HCT116 (cell line): ENCODE measurements at regions not wholly inside any gene's neighbourhood (a gene's known extent, or its start where the extent isn't known, plus 50 kb on each side); places are given as distances from the start of the nearest gene placed in this dataset.
A peak's percentile ranks its signal among the peaks of the same experiment; 100 is the strongest.

ENCODE experiments used
- ATAC-seq: fragments of 200-7000 bp; cut with Tn5 transposase; 2 replicates; pipeline ENCODE4 v1.9.1; 2020; ENCODE audit warnings: mild to moderate bottlenecking, moderate library complexity
- BruUV-seq: library from RNA; stranded (reverse); fragments of 400-500 nt; replicated peaks from 2 replicates; lab custom pipeline; 2021; lab: Mats Ljungman, UMichigan
- CTCF ChIA-PET: fragments of 300-600 bp; sonication (Branson Sonifier 250); formaldehyde crosslinking; loops from one replicate; lab custom pipeline; 2021; ENCODE audit warnings: antibody characterized with exemption; lab: Charles Lee
- POLR2A ChIA-PET: fragments of 300-600, 350-600 bp; sonication (Branson Sonifier 250); formaldehyde crosslinking; loops from one replicate; lab custom pipeline; 2021; ENCODE audit warnings: antibody characterized with exemption; lab: Charles Lee
- RAD21 ChIA-PET, 2 experiments: fragments of 300-600 bp; sonication (Branson Sonifier 250); formaldehyde crosslinking; loops; one replicate each; lab custom pipeline; 2023; ENCODE audit warnings: low total read pairs in 2 of 2; ENCODE audit not compliant: uncharacterized antibody in 2 of 2, unreplicated experiment in 2 of 2, low non-redundant PET in 1 of 2; lab: Charles Lee
- DNase-seq: peaks from one replicate; pipeline ENCODE4 v3.0.0-alpha.2; 2010; ENCODE audit warnings: low read depth, low spot score
- H2AFZ ChIP-seq: fragments of 200-600 bp; shearing (Covaris generic), sonication (generic); 2 replicates; pipeline ENCODE4 v1.6.1; 2017; ENCODE audit warnings: low read depth, mixed run types, mixed read lengths, antibody characterized with exemption, low read length; ENCODE audit not compliant: poor library complexity, severe bottlenecking
- H3K27ac ChIP-seq: 2 replicates; pipeline ENCODE4 v1.5.1; 2012; ENCODE audit warnings: low read depth, low read length
- H3K27me3 ChIP-seq: fragments of 200-600 bp; sonication (generic); 2 replicates; pipeline ENCODE4 v1.6.1; 2016; ENCODE audit warnings: mixed run types, low read length, mixed read lengths; ENCODE audit not compliant: insufficient read depth
- H3K36me3 ChIP-seq, 2 experiments: fragments of 200-500 bp in 1 of 2; fragments of 200-600 bp in 1 of 2; sonication (Bioruptor generic) in 1 of 2; sonication (generic) in 1 of 2; 2 replicates each; pipeline versions ENCODE4 v1.5.1 to v1.6.1; 2014 to 2016; ENCODE audit warnings: low read length in 2 of 2, inconsistent platforms in 1 of 2, mixed read lengths in 1 of 2, mixed run types in 1 of 2; ENCODE audit not compliant: insufficient read depth in 2 of 2, control insufficient read depth in 1 of 2
- H3K4me1 ChIP-seq, 2 experiments: fragments of 200-600 bp in 1 of 2; sonication (generic) in 1 of 2; 2 replicates each; pipeline versions ENCODE4 v1.5.1 to v1.6.1; 2012 to 2017; ENCODE audit warnings: low read length in 2 of 2, inconsistent platforms in 1 of 2, mild to moderate bottlenecking in 1 of 2, mixed read lengths in 1 of 2, mixed run types in 1 of 2, moderate library complexity in 1 of 2; ENCODE audit not compliant: insufficient read depth in 2 of 2, control insufficient read depth in 1 of 2
- H3K4me2 ChIP-seq: fragments of 200-600 bp; sonication (generic); 2 replicates; pipeline ENCODE4 v1.6.1; 2017; ENCODE audit warnings: mixed run types, low read length, mixed read lengths
- H3K4me3 ChIP-seq, 2 experiments: fragments of 200-600 bp in 1 of 2; sonication (generic) in 1 of 2; replicated peaks in 1 of 2; 2 replicates each; pipeline ENCODE4 v1.5.1; 2011 to 2016; ENCODE audit warnings: low read length in 2 of 2, control low read depth in 1 of 2, low read depth in 1 of 2, mild to moderate bottlenecking in 1 of 2, mixed read lengths in 1 of 2, mixed run types in 1 of 2
- H3K79me2 ChIP-seq: fragments of 200-600 bp; sonication (generic); 2 replicates; pipeline ENCODE4 v1.6.1; 2017; ENCODE audit warnings: mild to moderate bottlenecking, mixed run types, low read length, moderate library complexity, mixed read lengths; ENCODE audit not compliant: insufficient read depth
- H3K9ac ChIP-seq: fragments of 200-600 bp; sonication (generic); 2 replicates; pipeline ENCODE4 v1.6.1; 2016; ENCODE audit warnings: low read length, mixed read lengths
- H3K9me2 ChIP-seq: fragments of 200-600 bp; sonication (generic), shearing (Covaris generic); 2 replicates; pipeline ENCODE4 v1.6.1; 2017; ENCODE audit warnings: mixed run types, mild to moderate bottlenecking, moderate library complexity; ENCODE audit not compliant: insufficient read depth
- H3K9me3 ChIP-seq, 2 experiments: fragments of 200-500 bp in 1 of 2; fragments of 200-600 bp in 1 of 2; sonication (Bioruptor generic) in 1 of 2; sonication (generic) in 1 of 2; 2 replicates each; pipeline ENCODE4 v1.6.1; 2014 to 2017; ENCODE audit warnings: low read length in 2 of 2, mixed read lengths in 2 of 2, inconsistent platforms in 1 of 2, low read depth in 1 of 2, mild to moderate bottlenecking in 1 of 2, mixed run types in 1 of 2, moderate library complexity in 1 of 2; ENCODE audit not compliant: control insufficient read depth in 1 of 2, insufficient read depth in 1 of 2
- H4K20me1 ChIP-seq: fragments of 200-600 bp; sonication (generic), shearing (Covaris generic); 2 replicates; pipeline ENCODE4 v1.6.1; 2017; ENCODE audit warnings: mixed run types, mild to moderate bottlenecking, moderate library complexity; ENCODE audit not compliant: insufficient read depth
- CBX3 ChIP-seq: IDR thresholded peaks from 2 replicates; pipeline ENCODE4 v1.6.1; 2012; ENCODE audit warnings: low read depth
- ELF1 ChIP-seq: IDR thresholded peaks from 2 replicates; pipeline ENCODE4 v1.6.1; 2012; ENCODE audit warnings: low read depth, borderline replicate concordance
- EZH2 ChIP-seq: fragments of 200-600 bp; sonication (generic); IDR thresholded peaks from 2 replicates; pipeline ENCODE4 v1.6.1; 2017; ENCODE audit warnings: antibody characterized with exemption, mixed run types
- FOSL1 ChIP-seq: IDR thresholded peaks from 2 replicates; pipeline ENCODE4 v1.6.1; 2012; ENCODE audit warnings: low read depth
- JUND ChIP-seq: IDR thresholded peaks from 2 replicates; pipeline ENCODE4 v1.6.1; 2012
- MAX ChIP-seq: IDR thresholded peaks from 2 replicates; pipeline ENCODE4 v1.6.1; 2012
- POLR2A ChIP-seq: IDR thresholded peaks from 2 replicates; pipeline ENCODE4 v1.7.0; 2011; ENCODE audit warnings: borderline replicate concordance; ENCODE audit not compliant: insufficient read depth, insufficient read length; ENCODE audit errors: extremely low read depth
- RAD21 ChIP-seq: IDR thresholded peaks from 2 replicates; pipeline ENCODE4 v1.6.1; 2012; ENCODE audit warnings: low read depth, mild to moderate bottlenecking
- REST ChIP-seq: IDR thresholded peaks from 2 replicates; pipeline ENCODE4 v1.6.1; 2012; ENCODE audit warnings: low read depth
- SP1 ChIP-seq: IDR thresholded peaks from 2 replicates; pipeline ENCODE4 v1.6.1; 2012; ENCODE audit warnings: low read depth
- SRF ChIP-seq: IDR thresholded peaks from 2 replicates; pipeline ENCODE4 v1.6.1; 2012; ENCODE audit warnings: low read depth
- YY1 ChIP-seq: IDR thresholded peaks from 2 replicates; pipeline ENCODE4 v1.6.1; 2011; ENCODE audit warnings: low read length, low read depth, moderate library complexity, mild to moderate bottlenecking; ENCODE audit not compliant: insufficient replicate concordance; ENCODE audit errors: extremely low read depth
- ZBTB33 ChIP-seq: IDR thresholded peaks from 2 replicates; pipeline ENCODE4 v1.6.1; 2011; ENCODE audit warnings: mild to moderate bottlenecking, low read length, moderate library complexity; ENCODE audit not compliant: insufficient replicate concordance; ENCODE audit errors: extremely low read depth
- intact Hi-C: fragments of 100-400 bp; cut with micrococcal nuclease; formaldehyde crosslinking; loops from 2 replicates; pipeline ENCODE4 v1.10.0; 2022

DNA sequence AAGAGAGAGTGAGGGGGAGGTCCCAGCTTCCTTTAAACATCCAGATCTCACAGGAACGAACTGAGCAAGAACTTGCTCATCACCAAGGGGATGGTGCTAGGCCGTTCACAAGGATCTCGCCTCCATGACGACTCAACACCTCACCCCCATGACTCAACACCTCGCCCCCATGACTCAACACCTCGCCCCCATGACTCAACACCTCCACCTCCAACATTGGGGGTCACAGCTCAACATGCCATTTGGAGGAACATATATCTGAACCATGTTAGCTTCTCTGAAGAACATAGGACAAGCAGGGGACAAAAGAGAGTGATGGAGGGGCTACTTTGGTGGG lies 66.0 kb upstream of the LHX5 start:
- H4K20me1 ChIP-seq: no peaks in the 10 kb centered on the region
- no peak overlapping the region for H2AFZ ChIP-seq
- DNase-seq (no peak), ATAC-seq (no peak; the same call in 1 of the 2 replicates)
- ChIA-PET CTCF (no interaction called here), POLR2A (no interaction called here), RAD21 (interaction anchor here in 1 of 2 experiments (0.7 kb wide), 1 partner anchor 9 kb away, joined by 4 read pairs; no protein-coding TSS in a partner anchor)
- H3K27ac ChIP-seq: no peak overlapping the region
- peaks cover 0 to 6% of the 10 kb centered on the region in 2 experiments; a peak in 1 of 4 replicates for H3K4me1 ChIP-seq
- H3K9me2 ChIP-seq: no peaks in the 10 kb centered on the region
- no peak overlapping the region for H3K9ac ChIP-seq
- H3K4me3 ChIP-seq: no peak overlapping the region
- H3K27me3 ChIP-seq: peaks cover 53% of the 10 kb centered on the region
- no peaks in the 10 kb centered on the region for H3K9me3 ChIP-seq
- no TSS peak for BruUV-seq
- H3K4me2 ChIP-seq: no peak overlapping the region
- intact Hi-C loops: no loop called here
- H3K36me3 ChIP-seq: no peaks in the 10 kb centered on the region
- TF ChIP-seq FOSL1 (peak; percentile 32; the same call in 1 of the 2 replicates), SRF (no peak)
- no peaks in the 10 kb centered on the region for H3K79me2 ChIP-seq

DNA sequence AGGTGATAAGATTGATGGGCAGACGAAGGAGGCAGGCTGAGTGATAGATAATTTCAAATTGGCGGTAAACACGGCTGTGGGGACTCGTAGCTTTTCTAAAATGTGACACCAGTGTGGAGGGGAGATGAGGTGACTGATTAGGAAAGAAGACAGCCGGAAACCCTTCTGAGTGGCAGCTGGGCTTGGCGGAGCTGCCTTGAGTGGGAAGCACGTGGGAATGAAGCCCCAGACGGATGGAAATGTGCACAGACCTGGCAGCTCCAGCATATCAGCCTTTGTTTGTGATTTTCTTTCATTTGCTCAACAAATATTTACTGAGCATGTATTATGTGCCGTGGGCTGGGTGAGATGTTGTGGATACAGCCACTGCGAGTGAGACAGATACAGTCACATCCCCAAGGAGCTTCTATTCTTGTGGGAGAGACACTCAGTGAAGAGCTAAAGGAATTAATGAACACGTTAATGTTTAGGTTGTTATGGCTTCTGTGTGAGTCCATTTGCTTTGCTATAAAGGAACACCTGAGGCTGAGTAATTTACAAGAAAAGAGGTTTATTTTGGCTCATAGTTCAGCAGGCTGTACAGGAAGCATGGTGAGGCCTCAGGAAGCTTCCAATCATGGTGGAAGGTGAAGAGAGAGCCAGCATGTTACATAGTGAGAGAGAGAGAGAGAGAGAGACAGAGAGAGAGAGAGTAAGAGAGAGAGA lies 65.5 kb upstream of the LHX5 start:
- TF ChIP-seq ZBTB33: no peak
- no peak for TF ChIP-seq SP1
- no peak for TF ChIP-seq ELF1
- TF ChIP-seq REST: no peak
- no peak for TF ChIP-seq CBX3
- TF ChIP-seq JUND: no peak
- TF ChIP-seq YY1: no peak
- TF ChIP-seq POLR2A: no peak
- TF ChIP-seq RAD21: no peak
- TF ChIP-seq MAX: no peak
- no peak for TF ChIP-seq EZH2
- no peaks in the 10 kb centered on the region for H3K79me2 ChIP-seq
- no peaks in the 10 kb centered on the region for H3K9me2 ChIP-seq
- peaks cover 49% of the 10 kb centered on the region for H3K27me3 ChIP-seq
- BruUV-seq: no TSS peak
- ChIA-PET RAD21 (interaction anchor here in 1 of 2 experiments (0.7 kb wide), 1 partner anchor 10 kb away, joined by 4 read pairs; no protein-coding TSS in a partner anchor), CTCF (no interaction called here), POLR2A (no interaction called here)
- no peak overlapping the region for H2AFZ ChIP-seq
- no peaks in the 10 kb centered on the region for H3K36me3 ChIP-seq
- H3K9me3 ChIP-seq: no peaks in the 10 kb centered on the region
- no peak overlapping the region for H3K9ac ChIP-seq
- no peak overlapping the region for H3K4me3 ChIP-seq
- intact Hi-C loops: no loop called here
- no peaks in the 10 kb centered on the region for H4K20me1 ChIP-seq
- no peak overlapping the region for H3K27ac ChIP-seq
- H3K4me2 ChIP-seq: no peak overlapping the region
- no peak for ATAC-seq
- no peak for DNase-seq
- peaks cover 0 to 6% of the 10 kb centered on the region in 2 experiments; a peak in 1 of 4 replicates for H3K4me1 ChIP-seq
